ENCODE measurements at regions not wholly inside any gene's neighbourhood (a gene's known extent, or its start where the extent isn't known, plus 50 kb on each side); places are given as distances from the start of the nearest gene placed in this dataset.

GRCh38 chr5:52457810-52458209, 329.9 kb upstream of the ITGA1 start:
- TF ChIP-seq CTCF (IDR thresholded peaks at IDR 0.05; ENCODE audit: insufficient read depth, low read depth, low read length, missing control alignments): no peak
- DNase-seq (ENCODE audit: low read depth): no peak

GRCh38 chr5:52466113-52466512, 321.6 kb upstream of the ITGA1 start:
- DNase-seq (ENCODE audit: low read depth): no peak
- H3K4me3 ChIP-seq (ENCODE audit: low read length): no peak overlapping the region

More at GRCh38 chr5:52457810-52458209, 329.9 kb upstream of the ITGA1 start:
- H3K4me3 ChIP-seq (ENCODE audit: low read length): no peak overlapping the region

GRCh38 chr5:52466749-52467520, 320.8 kb upstream of the ITGA1 start:
- no peak overlapping the region for H3K4me3 ChIP-seq (ENCODE audit: low read length)
- no peak for DNase-seq (ENCODE audit: low read depth)
- TF ChIP-seq CTCF (IDR thresholded peaks at IDR 0.05; ENCODE audit: insufficient read depth, low read depth, low read length, missing control alignments): no peak

More at GRCh38 chr5:52466113-52466512, 321.6 kb upstream of the ITGA1 start:
- TF ChIP-seq CTCF (IDR thresholded peaks at IDR 0.05; ENCODE audit: insufficient read depth, low read depth, low read length, missing control alignments): no peak

GRCh38 chr5:52468976-52469375, 318.7 kb upstream of the ITGA1 start:
- H3K4me3 ChIP-seq (ENCODE audit: low read length): no peak overlapping the region
- DNase-seq (ENCODE audit: low read depth): no peak
- no peak for TF ChIP-seq CTCF (IDR thresholded peaks at IDR 0.05; ENCODE audit: insufficient read depth, low read depth, low read length, missing control alignments)

- H3K4me3 ChIP-seq (ENCODE audit: low read length): no peak overlapping the region
- TF ChIP-seq CTCF (IDR thresholded peaks at IDR 0.05; ENCODE audit: insufficient read depth, low read depth, low read length, missing control alignments): no peak
- no peak for DNase-seq (ENCODE audit: low read depth)
Measured at GRCh38 chr5:52469420-52469819, 318.3 kb upstream of the ITGA1 start.

GRCh38 chr5:52469835-52470234, 317.9 kb upstream of the ITGA1 start:
- H3K4me3 ChIP-seq (ENCODE audit: low read length): no peak overlapping the region
- DNase-seq (ENCODE audit: low read depth): no peak
- TF ChIP-seq CTCF (IDR thresholded peaks at IDR 0.05; ENCODE audit: insufficient read depth, low read depth, low read length, missing control alignments): no peak

- TF ChIP-seq CTCF (IDR thresholded peaks at IDR 0.05; ENCODE audit: insufficient read depth, low read depth, low read length, missing control alignments): no peak
- H3K4me3 ChIP-seq (ENCODE audit: low read length): no peak overlapping the region
- DNase-seq (ENCODE audit: low read depth): no peak
Measured at GRCh38 chr5:52476346-52476745, 311.4 kb upstream of the ITGA1 start.
